Progenitor cell of endocrine pancreas (in vitro differentiated cells): ENCODE measurements at regions not wholly inside any gene's neighbourhood (a gene's known extent, or its start where the extent isn't known, plus 50 kb on each side); places are given as distances from the start of the nearest gene placed in this dataset.

Experiments
- DNase-seq: peaks from one replicate; pipeline ENCODE4 v3.0.0; 2021; ENCODE audit warnings: low spot score; ENCODE audit not compliant: unreplicated experiment
- H3K27ac Mint-ChIP-seq: 2 replicates; pipeline ENCODE4 v1.8.0; 2021; ENCODE audit warnings: mild to moderate bottlenecking, moderate library complexity, mixed read lengths
- H3K27me3 Mint-ChIP-seq: 2 replicates; pipeline ENCODE4 v1.8.0; 2021; ENCODE audit warnings: mixed read lengths
- H3K36me3 Mint-ChIP-seq: 2 replicates; pipeline ENCODE4 v1.8.0; 2022; ENCODE audit warnings: mixed read lengths; ENCODE audit not compliant: insufficient read depth
- H3K4me1 Mint-ChIP-seq: 2 replicates; pipeline ENCODE4 v1.8.0; 2021; ENCODE audit warnings: low read depth, mixed read lengths
- H3K4me3 Mint-ChIP-seq: 2 replicates; pipeline ENCODE4 v1.8.0; 2021; ENCODE audit warnings: low read depth, mild to moderate bottlenecking, moderate library complexity, mixed read lengths
- H3K9me3 Mint-ChIP-seq: 2 replicates; pipeline ENCODE4 v1.8.0; 2021; ENCODE audit warnings: low read depth, mixed read lengths
- CTCF ChIP-seq: fragments of 200-600 bp; sonication (generic); IDR thresholded peaks from one replicate; pipeline ENCODE4 v1.5.0; 2021; ENCODE audit warnings: antibody characterized with exemption, mild to moderate bottlenecking; ENCODE audit not compliant: unreplicated experiment

GRCh38 chr15:35669021-35669420 lies 123.1 kb upstream of the DPH6 start:
- Mint-ChIP-seq H3K27ac (no peak overlapping the region), H3K9me3 (no peaks in the 10 kb centered on the region), H3K4me1 (peaks cover 15% of the 10 kb centered on the region), H3K36me3 (no peaks in the 10 kb centered on the region), H3K4me3 (no peak overlapping the region), H3K27me3 (no peaks in the 10 kb centered on the region)
- TF ChIP-seq CTCF, result no peak
- no peak for DNase-seq

DNA sequence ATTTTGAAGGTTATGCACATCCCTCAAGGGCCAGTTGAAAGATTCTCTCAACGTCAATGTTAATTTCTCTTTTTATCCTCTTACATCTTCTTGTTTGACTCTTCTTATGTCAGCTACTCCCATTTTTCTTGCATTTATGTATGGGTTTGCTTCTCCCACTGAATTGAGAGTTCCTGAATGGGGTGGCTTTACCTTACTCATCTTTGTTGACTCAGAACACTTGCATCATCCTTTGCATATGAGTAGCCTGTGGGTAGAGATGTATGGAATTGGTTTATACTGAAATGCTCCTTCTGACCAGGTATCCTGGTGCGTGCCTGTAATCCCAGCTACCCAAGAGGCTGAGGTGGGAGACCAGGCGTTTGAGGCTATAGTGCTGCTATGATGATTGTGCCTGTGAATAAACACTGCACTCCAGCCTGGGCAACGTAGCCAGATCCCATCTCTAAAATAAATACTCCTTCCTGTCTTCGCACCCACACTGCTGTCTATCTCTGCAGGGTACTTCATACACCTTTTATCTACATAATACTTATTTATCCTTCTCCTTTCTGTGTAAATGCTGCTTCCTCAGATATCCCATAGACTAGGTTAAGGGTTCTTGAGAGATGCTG lies 123.6 kb upstream of the DPH6 start:
- Mint-ChIP-seq H3K36me3 (no peaks in the 10 kb centered on the region), H3K4me1 (peaks cover 15% of the 10 kb centered on the region), H3K9me3 (no peaks in the 10 kb centered on the region), H3K27ac (no peak overlapping the region), H3K27me3 (no peaks in the 10 kb centered on the region), H3K4me3 (no peak overlapping the region)
- DNase-seq, result no peak
- no peak for TF ChIP-seq CTCF

- Mint-ChIP-seq H3K27ac (no peak overlapping the region), H3K27me3 (no peaks in the 10 kb centered on the region), H3K4me1 (peaks cover 19% of the 10 kb centered on the region), H3K9me3 (no peaks in the 10 kb centered on the region), H3K4me3 (no peak overlapping the region), H3K36me3 (no peaks in the 10 kb centered on the region)
- no peak for TF ChIP-seq CTCF
- no peak for DNase-seq
These were observed 125.2 kb upstream of the DPH6 start for GRCh38 chr15:35671197-35671596.

- no peak for TF ChIP-seq CTCF
- H3K36me3 Mint-ChIP-seq, result no peaks in the 10 kb centered on the region
- H3K27ac Mint-ChIP-seq, result no peak overlapping the region
- H3K27me3 Mint-ChIP-seq, result no peaks in the 10 kb centered on the region
- no peak overlapping the region for H3K4me3 Mint-ChIP-seq
- peaks cover 19% of the 10 kb centered on the region for H3K4me1 Mint-ChIP-seq
- DNase-seq, result no peak
- H3K9me3 Mint-ChIP-seq, result no peaks in the 10 kb centered on the region
These were observed 126.0 kb upstream of the DPH6 start for GRCh38 chr15:35671981-35672380.

GRCh38 chr15:35673093-35673684 lies 127.2 kb upstream of the DPH6 start:
- H3K4me1 Mint-ChIP-seq, result peaks cover 19% of the 10 kb centered on the region
- peak overlapping the region; percentile 17 for H3K4me3 Mint-ChIP-seq
- no peaks in the 10 kb centered on the region for H3K9me3 Mint-ChIP-seq
- H3K27ac Mint-ChIP-seq, result peak overlapping the region; percentile 86
- TF ChIP-seq CTCF, result no peak
- no peaks in the 10 kb centered on the region for H3K36me3 Mint-ChIP-seq
- H3K27me3 Mint-ChIP-seq, result no peaks in the 10 kb centered on the region
- no peak for DNase-seq
